ENCODE measurements at regions not wholly inside any gene's neighbourhood (a gene's known extent, or its start where the extent isn't known, plus 50 kb on each side); places are given as distances from the start of the nearest gene placed in this dataset.

DNA sequence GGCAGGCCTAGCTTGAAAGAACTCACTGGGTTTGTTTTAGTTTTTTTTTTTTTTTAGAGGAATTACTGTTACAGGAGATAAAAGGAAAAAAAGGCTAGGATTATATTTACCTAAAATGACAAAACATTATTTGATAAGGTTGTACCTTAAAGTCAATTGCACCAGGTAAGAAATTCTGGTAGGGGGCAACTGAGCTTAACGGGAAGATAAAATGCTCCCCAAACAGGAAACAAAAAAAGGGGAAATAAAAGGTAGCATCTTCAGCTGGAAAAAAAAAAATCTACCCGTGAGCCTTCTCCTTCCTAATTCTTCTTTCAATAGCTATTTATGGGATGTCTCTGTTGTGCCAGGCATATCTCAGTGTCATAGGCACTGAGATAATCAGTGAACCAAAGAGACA, 164.5 kb downstream of the PIK3R1 start:
- no peak for DNase-seq

DNA sequence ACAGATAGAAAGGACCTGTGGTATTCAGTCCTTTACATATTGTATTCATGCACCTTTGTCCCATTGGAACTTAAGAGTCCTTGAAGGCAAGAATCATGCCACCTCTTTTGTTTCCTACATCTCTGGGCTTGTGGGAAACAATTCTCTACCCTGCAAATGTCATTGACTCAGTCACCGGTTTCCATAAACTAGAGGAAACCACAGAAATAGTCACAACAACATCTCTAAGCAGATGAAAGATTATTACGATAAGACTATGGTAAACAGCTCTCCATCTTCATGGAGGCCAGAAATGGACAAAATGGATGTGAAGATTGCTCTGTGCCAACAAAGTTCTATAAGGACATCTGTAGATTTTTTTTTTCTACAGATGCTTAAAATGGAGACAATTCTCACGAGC, 165.5 kb downstream of the PIK3R1 start:
- no peak for DNase-seq

DNA sequence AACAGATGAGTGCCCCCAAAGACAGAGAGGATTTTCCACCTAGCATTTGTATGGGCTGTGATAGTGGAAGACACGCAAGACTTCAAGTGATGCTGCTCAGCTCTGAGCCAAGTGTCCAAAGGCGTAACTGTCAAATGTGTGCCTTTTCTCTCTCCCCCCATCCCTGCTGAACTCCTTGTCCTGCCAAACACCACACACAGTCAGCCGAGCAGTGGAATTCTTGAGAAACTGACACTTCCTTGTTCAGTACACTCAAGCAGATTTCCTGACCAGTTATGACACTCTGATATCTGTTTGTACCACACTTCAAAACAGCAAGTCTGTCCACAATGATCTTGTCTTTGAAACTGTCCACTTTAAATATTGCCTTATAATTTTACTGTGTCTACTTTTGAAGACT, 166.4 kb downstream of the PIK3R1 start:
- no peak for DNase-seq

DNA sequence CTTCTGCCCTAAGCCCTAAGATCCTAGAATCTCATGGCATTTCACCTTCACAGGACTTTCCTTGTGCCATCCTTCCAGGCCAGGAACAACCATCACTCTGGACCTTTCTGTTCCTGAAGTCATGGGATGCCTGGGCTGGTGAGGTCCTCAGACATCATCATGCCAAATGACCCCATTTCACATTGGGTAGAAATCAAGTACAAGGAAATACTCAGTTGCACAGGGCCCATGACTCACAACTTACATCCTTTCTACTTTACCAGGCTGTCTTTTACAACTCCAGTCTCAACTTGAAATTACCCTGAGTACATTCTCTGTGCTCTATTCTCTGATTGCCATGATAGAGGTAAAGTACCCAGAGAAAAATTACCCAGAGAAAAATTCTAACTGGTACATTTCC, 167.1 kb downstream of the PIK3R1 start:
- DNase-seq, result no peak

DNA sequence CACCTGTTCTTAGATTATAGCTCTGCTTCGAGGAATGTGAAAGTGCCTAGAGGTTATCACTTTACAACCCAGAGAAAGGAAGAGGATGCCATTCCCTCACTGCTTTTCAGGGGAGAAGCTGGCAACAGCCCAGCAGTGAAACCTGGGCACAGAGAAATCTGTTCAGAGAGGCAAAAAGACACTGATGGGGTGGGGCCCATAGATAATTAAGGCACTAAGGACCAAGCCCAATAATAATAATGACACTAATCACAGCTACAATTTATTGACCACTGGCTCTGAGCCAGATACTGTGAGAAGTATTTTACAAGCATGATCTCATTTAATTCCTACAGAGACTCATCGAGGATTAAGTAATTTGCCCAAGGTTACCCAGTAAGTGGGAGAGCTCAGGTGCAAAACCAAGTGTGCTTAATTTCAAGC, 168.3 kb downstream of the PIK3R1 start:
- DNase-seq, result no peak

DNA sequence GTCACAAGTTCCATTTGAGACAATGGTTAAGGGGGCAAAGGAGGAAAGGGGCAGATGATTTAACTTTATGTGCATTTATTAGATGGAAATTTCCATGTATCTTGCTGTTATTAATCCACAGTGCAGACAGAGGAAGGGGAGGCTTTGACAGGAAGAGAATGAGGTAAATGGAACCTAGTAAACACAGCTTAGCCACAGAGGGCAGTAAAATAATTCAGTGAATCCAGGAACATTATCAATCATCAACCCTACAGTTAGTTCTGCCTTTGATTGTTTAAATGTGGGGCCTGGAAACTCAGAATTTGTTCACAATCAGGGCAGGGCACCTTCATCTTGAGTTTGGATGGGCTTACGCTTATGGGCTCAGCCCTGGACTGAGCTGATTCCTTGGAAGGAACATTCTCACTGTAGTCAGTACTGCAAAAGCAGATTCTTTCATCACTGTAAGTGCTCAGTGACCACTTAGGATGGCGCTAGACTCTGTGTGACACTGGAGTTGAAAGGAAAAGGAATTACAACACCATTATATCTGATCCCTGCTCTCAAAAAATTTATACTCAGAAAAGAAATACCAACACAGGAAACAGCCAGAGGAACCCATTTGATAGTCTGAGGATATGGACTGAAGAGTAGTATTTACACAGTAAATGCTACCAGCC, 169.5 kb downstream of the PIK3R1 start:
- DNase-seq, result no peak

DNA sequence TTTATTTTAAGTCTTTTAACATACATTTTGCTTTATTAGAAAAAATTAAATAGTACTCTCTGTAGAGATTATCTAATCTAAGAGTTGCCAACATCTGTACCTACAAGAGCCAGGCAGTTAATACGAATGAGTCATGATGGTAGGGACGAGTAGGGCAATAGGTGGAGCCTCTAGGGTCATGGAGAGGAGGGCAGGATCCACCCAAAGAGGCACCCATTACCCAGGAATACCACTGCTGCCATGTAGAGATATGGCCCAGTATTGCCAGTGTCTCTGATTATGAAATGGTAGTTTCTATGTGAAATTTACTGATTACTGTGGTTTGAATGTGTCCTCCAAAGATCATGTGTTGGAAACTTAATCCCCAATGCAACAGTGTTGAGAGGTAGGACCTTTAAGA, 170.4 kb downstream of the PIK3R1 start:
- DNase-seq, result no peak

DNA sequence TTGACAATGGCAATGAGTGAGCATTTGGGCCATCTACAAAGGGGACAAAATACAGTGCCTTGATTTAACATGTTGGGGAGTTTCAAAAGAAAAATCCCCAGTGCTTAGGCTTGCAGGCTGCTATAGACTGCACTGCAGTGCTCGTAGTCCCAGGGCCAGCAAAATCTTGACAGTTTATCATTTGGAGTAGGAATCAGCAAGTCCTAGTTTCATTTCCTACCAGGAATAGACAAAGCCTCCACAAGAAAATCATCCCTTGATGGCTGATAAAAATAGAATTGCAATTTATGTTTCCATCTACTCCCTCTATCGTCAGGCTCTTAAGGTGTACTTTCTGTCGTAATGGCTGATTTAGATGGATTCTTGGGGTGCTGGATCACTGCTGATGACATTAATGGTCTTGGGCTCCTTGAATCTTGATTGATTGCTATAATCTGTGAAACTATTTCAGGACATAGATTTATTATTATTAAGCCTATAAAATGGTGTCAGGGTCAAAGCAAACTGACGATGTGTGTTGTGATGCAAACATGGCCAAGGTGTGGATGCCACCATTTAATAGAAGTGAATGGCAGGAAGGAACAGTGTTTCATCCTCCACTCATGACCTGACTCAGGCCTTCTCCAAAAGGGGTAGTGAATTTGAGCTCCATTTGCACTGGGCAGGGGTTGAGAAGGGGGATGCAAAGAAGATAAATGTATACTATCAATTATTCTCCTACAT, 171.7 kb downstream of the PIK3R1 start:
- DNase-seq, result no peak

DNA sequence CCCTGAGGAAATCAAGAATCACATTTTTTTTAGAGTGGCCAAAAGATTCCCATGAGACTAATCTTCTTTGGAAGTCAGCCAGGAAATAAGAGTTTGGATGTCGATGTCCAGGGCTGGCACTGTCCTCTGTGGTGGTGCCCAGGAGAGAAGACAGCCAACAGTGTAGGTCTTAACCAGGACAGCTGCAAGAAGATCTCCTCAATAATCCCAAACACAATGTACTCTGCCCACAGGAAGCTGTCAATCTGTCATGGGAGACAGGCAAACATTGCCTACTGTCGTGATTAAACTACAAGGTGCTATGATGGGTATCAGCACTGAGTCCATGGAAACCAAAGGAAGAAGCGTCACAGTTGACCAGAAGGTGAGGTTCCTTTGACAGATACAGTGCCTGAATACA, 174.1 kb downstream of the PIK3R1 start:
- DNase-seq, result no peak

DNA sequence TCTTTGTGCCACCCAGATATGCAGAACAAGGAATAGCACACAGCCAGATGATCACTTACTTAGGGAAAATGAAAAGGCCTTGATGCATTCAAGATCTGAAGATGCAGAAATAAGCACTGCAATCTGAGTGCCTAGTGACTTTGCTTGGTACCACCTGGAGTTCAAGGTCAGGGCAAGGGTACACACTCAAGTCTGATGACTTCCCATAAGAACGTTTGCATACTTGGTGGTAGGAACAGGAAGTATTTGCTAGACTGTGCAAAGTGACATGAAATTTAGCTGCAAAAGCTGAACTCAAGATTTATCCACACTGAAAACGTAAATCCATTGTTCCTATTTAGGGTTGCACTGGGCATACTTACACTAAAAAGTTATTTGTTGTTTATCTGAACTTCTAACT, 177.1 kb downstream of the PIK3R1 start:
- DNase-seq, result no peak

DNA sequence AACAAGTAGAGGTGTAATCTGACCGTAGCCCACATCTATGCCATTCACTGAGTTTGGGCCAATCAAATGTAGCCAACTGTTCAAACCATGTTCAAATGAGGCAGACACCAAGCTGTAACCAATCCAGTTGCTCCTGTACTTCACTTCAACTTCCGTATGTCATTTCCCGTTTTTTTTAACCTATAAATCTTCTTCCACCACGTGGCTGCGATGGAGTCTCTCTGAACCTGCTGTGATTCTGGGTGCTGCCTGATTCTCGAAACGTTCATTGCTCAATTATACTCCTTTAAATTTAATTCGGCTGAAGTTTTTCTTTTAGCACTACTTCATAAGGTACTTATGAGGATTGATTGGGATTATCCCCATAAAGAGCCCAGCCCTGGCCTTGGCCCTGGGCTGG, 179.7 kb downstream of the PIK3R1 start:
- DNase-seq, result no peak

DNA sequence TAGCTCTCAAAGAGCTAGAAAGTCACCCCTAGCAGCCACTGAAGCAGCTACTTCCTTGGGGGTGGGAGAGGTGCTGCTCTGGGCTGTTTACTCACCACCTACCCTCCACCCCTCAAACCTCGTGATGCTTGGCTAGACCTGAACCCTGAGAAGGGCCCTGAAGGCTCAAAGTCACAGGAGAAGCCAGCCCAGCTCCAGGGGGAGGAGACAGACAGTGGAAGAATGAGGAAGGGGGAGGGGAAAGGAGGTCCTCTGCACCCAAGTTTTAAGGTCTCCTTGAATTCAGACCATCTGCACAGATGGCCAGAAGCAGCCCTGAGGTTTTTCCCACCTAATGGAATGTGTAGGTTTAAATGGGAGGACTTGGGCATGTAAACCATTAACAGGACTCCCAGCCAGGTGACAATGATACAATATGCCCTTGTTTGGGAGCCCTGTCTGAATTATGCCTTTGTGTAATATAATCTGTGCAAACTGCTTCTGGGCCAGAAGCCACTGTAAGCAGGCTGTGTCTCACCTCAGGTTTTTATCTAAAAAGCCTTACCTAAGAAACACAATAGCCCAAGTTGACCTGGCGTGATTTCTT, 180.5 kb downstream of the PIK3R1 start:
- DNase-seq, result no peak

DNA sequence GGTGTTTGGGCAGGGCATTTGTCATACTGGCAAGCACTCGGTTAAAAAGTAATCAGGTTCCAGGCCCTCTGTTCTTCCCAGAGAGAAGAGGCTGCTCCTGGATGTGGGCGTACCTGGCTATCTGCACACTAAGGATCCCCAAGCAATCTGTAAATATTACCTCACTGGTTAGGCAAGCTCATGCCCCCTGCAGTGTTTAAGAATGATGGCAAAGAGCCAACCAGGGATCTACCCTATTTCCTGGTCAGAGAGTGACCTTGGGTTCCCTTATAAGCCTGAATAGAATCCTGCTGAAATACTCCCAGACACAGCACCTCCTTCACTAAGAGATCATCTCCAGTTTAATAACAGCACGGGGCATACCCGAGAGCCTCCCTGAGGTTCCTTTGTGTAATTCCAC, 181.2 kb downstream of the PIK3R1 start:
- no peak for DNase-seq

DNA sequence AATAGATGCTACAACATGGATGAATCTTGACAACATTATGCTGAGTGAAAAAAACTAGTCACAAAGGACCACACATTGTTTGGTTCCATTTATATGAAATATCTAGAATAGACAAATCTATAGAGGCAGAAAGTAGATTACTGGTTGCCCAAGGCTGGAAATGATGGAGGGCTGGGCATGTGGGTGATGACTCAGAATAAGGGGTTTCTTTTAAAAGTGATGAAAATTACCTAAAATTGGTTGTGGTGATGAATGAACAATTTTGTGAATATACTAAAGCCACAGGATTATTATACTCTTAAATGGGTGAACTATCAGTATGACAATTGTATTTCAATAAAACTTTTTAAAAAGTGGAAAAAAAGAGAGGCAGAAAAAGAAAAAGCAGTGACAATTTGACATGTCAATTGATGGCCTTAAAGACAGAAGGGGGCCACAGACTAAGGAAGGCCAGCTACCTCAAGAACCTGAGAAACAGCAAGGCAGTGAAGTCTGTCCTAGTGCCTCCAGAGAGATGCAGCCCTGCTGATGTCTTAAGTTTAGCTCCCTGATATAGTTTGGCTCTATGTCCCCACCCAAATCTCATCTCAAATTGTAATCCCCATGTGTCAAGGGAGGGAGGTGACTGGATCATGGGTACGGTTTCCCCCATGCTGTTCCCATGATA, 182.7 kb downstream of the PIK3R1 start:
- no peak for DNase-seq

DNA sequence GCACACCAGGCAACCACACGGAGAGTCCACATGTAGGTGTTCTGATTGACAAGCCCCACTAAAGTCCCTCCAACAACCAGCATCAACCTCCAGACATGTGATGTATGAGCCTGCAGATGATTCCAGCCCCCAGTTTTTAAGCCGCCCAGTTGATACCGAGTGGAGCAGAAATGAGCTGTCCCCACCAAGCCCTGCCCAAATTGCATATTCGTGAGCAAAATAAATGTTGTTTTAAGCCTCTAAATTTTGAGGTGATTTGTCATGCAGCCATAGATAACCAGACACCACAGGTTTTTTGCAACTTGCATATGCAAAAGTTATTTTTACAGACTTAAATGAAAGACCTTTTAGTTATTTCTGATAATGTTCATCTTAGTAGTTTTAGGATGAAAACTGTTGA, 187.7 kb downstream of the PIK3R1 start:
- DNase-seq, result no peak

DNA sequence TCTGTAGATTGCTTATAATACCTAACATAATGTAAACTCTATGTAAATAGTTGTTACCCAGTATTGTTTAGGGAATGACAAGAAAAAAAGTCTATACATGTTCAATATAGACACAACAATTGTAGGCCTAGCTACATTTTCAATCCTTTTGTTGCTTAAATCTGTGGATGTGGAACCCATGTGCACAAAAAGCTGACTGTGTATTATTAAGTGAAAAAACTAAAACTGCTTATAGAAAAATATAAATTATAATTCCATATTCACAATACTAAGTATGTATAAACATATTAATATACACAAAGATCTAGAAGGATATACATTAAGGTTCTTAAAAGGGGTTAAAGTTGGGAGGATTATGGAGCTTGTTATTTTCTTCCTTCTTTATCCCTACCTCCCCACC, 188.7 kb downstream of the PIK3R1 start:
- DNase-seq, result no peak

DNA sequence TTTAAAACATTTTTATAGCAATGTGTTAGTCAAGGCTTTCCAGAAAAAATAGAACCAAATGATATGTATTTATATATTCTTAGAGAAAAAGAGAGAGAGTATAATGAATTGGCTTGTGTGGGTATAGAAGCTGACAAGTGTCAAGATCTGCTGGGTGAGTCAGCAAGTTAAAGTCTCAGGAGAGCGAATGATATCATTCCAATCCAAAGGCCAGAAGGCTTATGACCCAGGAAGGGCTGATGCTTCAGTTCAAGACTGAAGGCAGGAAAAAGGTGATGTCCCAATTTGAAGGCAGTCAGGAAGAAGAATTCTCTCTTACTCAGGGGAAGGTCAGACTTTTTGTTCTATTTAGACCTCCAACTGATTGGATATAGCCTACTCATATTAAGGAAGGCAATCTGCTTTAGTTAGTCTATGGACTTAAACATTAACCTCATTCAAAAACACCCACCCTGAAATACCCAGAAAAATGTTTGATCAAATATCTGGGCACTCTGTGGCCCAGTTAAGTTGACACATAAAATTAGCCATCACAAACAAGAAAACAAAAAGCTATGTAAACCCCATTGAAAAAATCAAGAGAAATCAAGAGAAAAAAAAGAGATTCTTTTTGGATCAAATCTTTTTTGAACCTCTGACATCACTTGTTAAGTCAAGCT, 189.6 kb downstream of the PIK3R1 start:
- no peak for DNase-seq

DNA sequence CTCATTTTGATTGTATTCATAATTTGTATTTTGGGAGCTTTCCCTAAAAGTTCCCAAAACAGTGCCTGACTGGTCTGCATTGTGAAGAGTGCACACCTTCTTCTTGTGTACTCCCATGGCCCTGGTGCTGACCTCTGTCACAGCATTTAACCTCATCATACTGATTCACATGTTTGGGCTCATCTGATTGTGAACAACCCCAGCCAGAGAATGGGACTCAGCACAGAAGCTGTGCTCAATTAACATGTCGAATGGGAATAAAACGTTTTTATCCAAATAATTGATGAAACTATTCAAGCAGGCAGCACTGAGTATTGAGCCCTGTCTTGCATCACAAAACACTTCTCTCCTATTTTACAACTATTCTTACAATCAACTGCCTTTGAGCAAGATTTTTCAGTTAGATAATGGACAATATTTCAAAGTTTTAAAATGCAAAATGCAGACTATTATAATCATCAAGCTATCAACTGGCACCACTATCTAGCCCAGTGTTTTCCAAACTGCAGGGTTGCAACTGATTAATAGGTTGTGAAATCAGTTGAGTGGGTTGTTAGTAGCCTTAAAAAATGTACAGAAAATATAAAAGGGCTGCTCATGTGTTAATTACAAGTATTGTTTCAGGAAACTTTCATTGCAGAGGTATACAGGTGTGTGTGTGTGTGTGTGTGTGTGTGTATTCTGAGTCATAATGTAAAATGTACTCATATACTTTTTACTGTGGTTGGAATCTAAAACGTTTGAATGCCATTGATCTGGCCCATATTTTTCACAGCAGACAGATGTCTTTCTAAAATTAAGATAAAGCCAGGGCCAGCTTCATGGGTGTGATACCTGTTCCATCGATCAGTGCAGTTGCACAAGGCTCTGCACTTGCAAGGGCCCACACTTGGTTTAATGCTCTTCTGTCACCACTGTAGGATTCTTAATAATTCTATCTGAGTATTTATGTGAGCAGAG, 190.5 kb downstream of the PIK3R1 start:
- no peak for DNase-seq

DNA sequence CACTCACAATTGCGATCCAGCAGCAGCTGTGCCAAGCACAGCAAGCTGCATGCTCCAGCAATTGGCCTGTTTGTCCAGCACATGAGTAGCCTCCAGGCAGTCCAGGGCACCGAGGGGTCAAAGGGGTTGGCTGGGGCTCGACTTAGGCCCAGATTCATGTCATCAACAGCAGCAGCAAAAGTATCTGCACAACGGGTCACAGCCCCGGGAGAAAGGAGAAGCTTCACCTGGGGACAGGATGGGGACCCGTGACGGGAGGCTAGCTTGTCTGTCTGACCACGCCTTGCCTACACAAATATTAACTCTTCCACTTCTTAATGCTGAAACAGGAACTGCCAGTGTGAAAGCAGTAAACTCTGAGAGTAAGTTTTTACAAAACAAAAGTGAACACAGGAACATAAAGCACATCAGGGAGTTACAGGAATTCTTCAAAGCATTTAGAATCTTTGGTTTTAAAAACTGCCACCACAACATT, 191.2 kb downstream of the PIK3R1 start:
- DNase-seq, result no peak

DNA sequence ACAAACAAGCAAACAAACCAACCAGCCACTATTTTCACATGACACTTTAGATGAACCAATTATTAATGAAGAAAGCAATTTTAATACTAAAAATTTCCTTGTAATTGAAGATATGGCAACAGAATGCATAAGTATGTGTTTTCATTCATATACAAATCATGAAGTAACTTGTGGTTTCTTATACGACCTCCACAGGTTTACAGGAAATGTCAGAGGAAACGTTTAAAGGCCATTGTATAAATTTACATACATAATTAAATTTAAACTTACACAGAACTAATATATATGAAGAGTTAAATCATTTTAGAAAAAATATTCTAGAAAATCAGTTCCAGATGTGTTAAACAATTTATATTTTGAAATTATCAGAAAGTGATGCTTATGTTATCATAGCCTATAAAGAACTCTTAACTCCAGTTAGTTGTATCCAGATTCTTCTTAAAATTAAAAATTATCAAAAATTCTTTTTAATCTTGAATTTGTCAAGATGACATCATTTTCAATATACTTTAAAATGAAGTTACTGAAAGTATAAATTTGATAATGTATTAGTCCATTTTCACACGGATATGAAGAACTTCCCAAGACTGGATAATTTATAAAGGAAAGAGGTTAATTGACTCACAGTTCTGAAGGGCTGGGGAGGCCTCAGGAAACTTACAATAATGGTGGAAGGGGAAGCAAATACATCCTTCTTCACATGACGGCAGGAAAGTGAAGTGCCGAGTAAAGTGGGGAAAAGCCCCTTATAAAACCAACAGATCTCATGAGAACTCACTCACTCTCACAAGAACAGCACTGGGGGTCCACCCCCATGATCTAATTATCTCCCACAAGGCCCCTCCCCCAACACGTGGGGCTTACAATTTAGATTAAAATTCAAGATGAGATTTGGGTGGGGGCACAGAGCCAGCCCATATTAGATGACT, 192.0 kb downstream of the PIK3R1 start:
- no peak for DNase-seq

DNA sequence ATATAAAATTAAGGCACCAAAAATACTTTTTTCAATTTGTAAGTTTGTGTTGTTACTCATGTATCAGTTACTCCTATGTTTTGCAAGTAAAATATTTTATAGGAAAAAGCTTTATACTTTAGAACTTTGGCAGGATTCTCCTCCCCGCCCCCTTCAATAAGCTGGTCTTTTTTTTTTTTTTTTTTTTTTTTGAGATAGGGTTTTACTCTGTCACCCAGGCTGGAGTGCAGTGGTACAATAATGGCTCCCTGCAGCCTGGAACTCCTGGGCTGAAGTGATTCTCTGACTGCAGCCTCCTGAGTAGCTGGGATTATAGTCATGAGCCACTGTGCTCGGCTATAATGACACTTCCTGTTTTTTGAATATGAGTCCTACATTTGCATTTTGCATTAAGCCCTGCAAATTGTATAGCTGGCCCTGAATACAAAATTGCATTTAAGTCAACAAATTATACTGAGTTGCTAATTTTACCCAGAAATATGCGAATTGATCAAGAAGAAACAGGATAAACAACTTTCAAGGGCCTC, 192.9 kb downstream of the PIK3R1 start:
- no peak for DNase-seq
